ENCODE measurements at regions not wholly inside any gene's neighbourhood (a gene's known extent, or its start where the extent isn't known, plus 50 kb on each side); places are given as distances from the start of the nearest gene placed in this dataset.
A peak's percentile ranks its signal among the peaks of the same experiment; 100 is the strongest.

- no peak for TF ChIP-seq CTCF (IDR thresholded peaks at IDR 0.05; ENCODE audit: insufficient read depth, low read depth, low read length)
- DNase-seq (ENCODE audit: low read depth), result no peak
- Histone ChIP-seq H3K27me3 (ENCODE audit: control insufficient read depth, insufficient read depth, low read length) (no peaks in the 10 kb centered on the region), H3K36me3 (ENCODE audit: control insufficient read depth, insufficient read depth, low read length) (no peaks in the 10 kb centered on the region), H3K4me3 (ENCODE audit: low read depth, low read length) (no peak overlapping the region)
- ChIA-PET CTCF (interaction anchor here (0.6 to 0.9 kb wide), 3 partner anchors 82 to 848 kb away, joined by 3 to 4 read pairs (median 4); no protein-coding TSS in a partner anchor), POLR2A (no interaction called here)
Observed at GRCh38 chr6:74939721-74940620, 265.9 kb downstream of the COL12A1 start.

GRCh38 chr6:74939151-74939708 lies 266.6 kb downstream of the COL12A1 start:
- CTCF ChIA-PET, result interaction anchor here (0.6 to 1.1 kb wide), 4 partner anchors 8 to 848 kb away, joined by 3 to 5 read pairs (median 4); no protein-coding TSS in a partner anchor
- no peak overlapping the region for H3K4me3 ChIP-seq (ENCODE audit: low read depth, low read length)
- no peak for DNase-seq (ENCODE audit: low read depth)

GRCh38 chr6:74937936-74938335 lies 267.9 kb downstream of the COL12A1 start:
- no peaks in the 10 kb centered on the region for H3K36me3 ChIP-seq (ENCODE audit: control insufficient read depth, insufficient read depth, low read length)
- no peak for TF ChIP-seq CTCF (IDR thresholded peaks at IDR 0.05; ENCODE audit: insufficient read depth, low read depth, low read length)
- H3K4me3 ChIP-seq (ENCODE audit: low read depth, low read length), result no peak overlapping the region
- no peak for DNase-seq (ENCODE audit: low read depth)
- no peaks in the 10 kb centered on the region for H3K27me3 ChIP-seq (ENCODE audit: control insufficient read depth, insufficient read depth, low read length)
- CTCF ChIA-PET, result interaction anchor here (1.3 kb wide), 1 partner anchor 17 kb away, joined by 3 read pairs; no protein-coding TSS in a partner anchor
- POLR2A ChIA-PET, result no interaction called here

More at GRCh38 chr6:74939151-74939708, 266.6 kb downstream of the COL12A1 start:
- no peaks in the 10 kb centered on the region for H3K27me3 ChIP-seq (ENCODE audit: control insufficient read depth, insufficient read depth, low read length)
- H3K36me3 ChIP-seq (ENCODE audit: control insufficient read depth, insufficient read depth, low read length), result no peaks in the 10 kb centered on the region
- no peak for TF ChIP-seq CTCF (IDR thresholded peaks at IDR 0.05; ENCODE audit: insufficient read depth, low read depth, low read length)
- POLR2A ChIA-PET, result no interaction called here

GRCh38 chr6:74936886-74937285 lies 269.0 kb downstream of the COL12A1 start:
- DNase-seq (ENCODE audit: low read depth), result peak; percentile 47
- ChIA-PET POLR2A (interaction anchor here (0.6 kb wide), 2 partner anchors 57 to 74 kb away, joined by 3 to 4 read pairs; no protein-coding TSS in a partner anchor), CTCF (interaction anchor here (1.3 kb wide), 1 partner anchor 18 kb away, joined by 3 read pairs; no protein-coding TSS in a partner anchor)
- no peak overlapping the region for H3K4me3 ChIP-seq (ENCODE audit: low read depth, low read length)
- TF ChIP-seq CTCF (IDR thresholded peaks at IDR 0.05; ENCODE audit: insufficient read depth, low read depth, low read length), result no peak
- H3K36me3 ChIP-seq (ENCODE audit: control insufficient read depth, insufficient read depth, low read length), result no peaks in the 10 kb centered on the region
- no peaks in the 10 kb centered on the region for H3K27me3 ChIP-seq (ENCODE audit: control insufficient read depth, insufficient read depth, low read length)

GRCh38 chr6:74932232-74932888 lies 273.5 kb downstream of the COL12A1 start:
- DNase-seq (ENCODE audit: low read depth), result no peak
- H3K36me3 ChIP-seq (ENCODE audit: control insufficient read depth, insufficient read depth, low read length), result no peaks in the 10 kb centered on the region
- H3K27me3 ChIP-seq (ENCODE audit: control insufficient read depth, insufficient read depth, low read length), result no peaks in the 10 kb centered on the region
- TF ChIP-seq CTCF (IDR thresholded peaks at IDR 0.05; ENCODE audit: insufficient read depth, low read depth, low read length), result no peak
- ChIA-PET POLR2A (no interaction called here), CTCF (interaction anchor here (1.0 kb wide), 2 partner anchors 9 to 521 kb away, joined by 3 read pairs; no protein-coding TSS in a partner anchor)
- H3K4me3 ChIP-seq (ENCODE audit: low read depth, low read length), result no peak overlapping the region

All from BJ (cell line).